SK-N-SH (cell line): ENCODE measurements at regions not wholly inside any gene's neighbourhood (a gene's known extent, or its start where the extent isn't known, plus 50 kb on each side); places are given as distances from the start of the nearest gene placed in this dataset.

ENCODE experiments used
- CTCF ChIA-PET: fragments of 300-600, 350-600 bp; formaldehyde crosslinking; extraction: SDS; loops from one replicate; lab custom pipeline; 2021; lab: Yijun Ruan, JAX
- POLR2A ChIA-PET: fragments of 350-600 bp; sonication (Branson Sonifier 250); formaldehyde crosslinking; extraction: SDS; loops from one replicate; lab custom pipeline; 2020; ENCODE audit warnings: antibody characterized with exemption, inconsistent platforms; lab: Yijun Ruan, JAX
- DNase-seq: peaks from one replicate; pipeline ENCODE4 v3.0.0; 2012
- H2AFZ ChIP-seq: fragments of 200-600 bp; sonication (generic); 2 replicates; pipeline ENCODE4 v1.8.1; 2016; ENCODE audit warnings: antibody characterized with exemption, mild to moderate bottlenecking, low read depth
- H3F3A ChIP-seq: fragments of 200-600 bp; sonication (generic); replicated peaks from 2 replicates; pipeline ENCODE3; 2016; ENCODE audit warnings: antibody characterized with exemption, mild to moderate bottlenecking; ENCODE audit not compliant: insufficient read depth
- H3K27ac ChIP-seq, 2 experiments: fragments of 200-500 bp in 1 of 2; fragments of 200-600 bp in 1 of 2; sonication (Bioruptor generic) in 1 of 2; sonication (generic), shearing (Covaris generic) in 1 of 2; 2 replicates each; pipeline versions ENCODE4 v1.5.1 to v1.6.1; 2014 to 2016; ENCODE audit warnings: low read depth in 2 of 2, inconsistent platforms in 1 of 2, low read length in 1 of 2, mild to moderate bottlenecking in 1 of 2, mixed read lengths in 1 of 2
- H3K27me3 ChIP-seq: fragments of 200-600 bp; sonication (generic), shearing (Covaris generic); 2 replicates; pipeline ENCODE4 v1.6.1; 2016; ENCODE audit warnings: mixed run types; ENCODE audit not compliant: insufficient read depth
- H3K36me3 ChIP-seq, 2 experiments: fragments of 200-500 bp in 1 of 2; fragments of 200-600 bp in 1 of 2; sonication (Bioruptor generic) in 1 of 2; sonication (generic) in 1 of 2; replicated peaks in 1 of 2; 2 replicates each; pipeline versions ENCODE3 to v1.5.1; 2014 to 2016; ENCODE audit warnings: low read length in 1 of 2, mild to moderate bottlenecking in 1 of 2; ENCODE audit not compliant: insufficient read depth in 2 of 2, control insufficient read depth in 1 of 2
- H3K4me1 ChIP-seq, 2 experiments: fragments of 200-500 bp in 1 of 2; fragments of 200-600 bp in 1 of 2; sonication (Bioruptor generic) in 1 of 2; sonication (generic), shearing (Covaris generic) in 1 of 2; 2 replicates each; pipeline versions ENCODE4 v1.5.1 to v1.6.1; 2014 to 2016; ENCODE audit warnings: low read depth in 1 of 2, low read length in 1 of 2, mixed run types in 1 of 2; ENCODE audit not compliant: insufficient read depth in 2 of 2, control insufficient read depth in 1 of 2
- H3K4me2 ChIP-seq: fragments of 200-600 bp; sonication (generic), shearing (Covaris generic); 2 replicates; pipeline ENCODE4 v1.6.1; 2017; ENCODE audit warnings: mixed run types
- H3K4me3 ChIP-seq, 2 experiments: fragments of 200-500 bp in 1 of 2; fragments of 200-600 bp in 1 of 2; sonication (Bioruptor generic) in 1 of 2; sonication (generic), shearing (Covaris generic) in 1 of 2; 2 replicates each; pipeline versions ENCODE4 v1.5.1 to v1.8.1; 2014 to 2016; ENCODE audit warnings: low read depth in 2 of 2, inconsistent platforms in 1 of 2, low read length in 1 of 2, mild to moderate bottlenecking in 1 of 2, mixed read lengths in 1 of 2, moderate library complexity in 1 of 2
- H3K79me2 ChIP-seq: fragments of 200-600 bp; sonication (generic); 2 replicates; pipeline ENCODE4 v1.8.1; 2017; ENCODE audit warnings: mild to moderate bottlenecking; ENCODE audit not compliant: insufficient read depth
- H3K9ac ChIP-seq: fragments of 200-600 bp; sonication (generic); 2 replicates; pipeline ENCODE4 v1.6.1; 2017; ENCODE audit warnings: mixed run types
- H3K9me2 ChIP-seq: fragments of 200-600 bp; sonication (generic); 2 replicates; pipeline ENCODE4 v1.6.1; 2017; ENCODE audit warnings: mixed run types
- H3K9me3 ChIP-seq: fragments of 200-600 bp; sonication (generic); 2 replicates; pipeline ENCODE4 v1.6.1; 2017; ENCODE audit warnings: mixed run types, mild to moderate bottlenecking, moderate library complexity
- H4K20me1 ChIP-seq: fragments of 200-600 bp; sonication (generic); 2 replicates; pipeline ENCODE4 v1.6.1; 2017; ENCODE audit warnings: mild to moderate bottlenecking, mixed run types; ENCODE audit not compliant: insufficient read depth
- CHD2 ChIP-seq: fragments of 150-350 bp; IDR thresholded peaks from 2 replicates; pipeline ENCODE4 v1.6.1; 2018; ENCODE audit warnings: low read length; ENCODE audit not compliant: partially characterized antibody
- ELF1 ChIP-seq: IDR thresholded peaks from 2 replicates; pipeline ENCODE4 v1.4.0; 2012
- EZH2phosphoT487 ChIP-seq: fragments of 200-600 bp; sonication (generic); IDR thresholded peaks from 2 replicates; pipeline ENCODE4 v1.6.1; 2017; ENCODE audit warnings: low read depth, mixed run types, mild to moderate bottlenecking, antibody characterized with exemption, moderate library complexity, borderline replicate concordance
- GABPA ChIP-seq: IDR thresholded peaks from 2 replicates; pipeline ENCODE4 v1.4.0; 2012; ENCODE audit warnings: low read depth, mild to moderate bottlenecking
- IRF3 ChIP-seq: fragments of 150-350 bp; IDR thresholded peaks from 2 replicates; pipeline ENCODE4 v1.6.1; 2016; ENCODE audit warnings: mild to moderate bottlenecking, low read depth, low read length
- MAX ChIP-seq: IDR thresholded peaks from 2 replicates; pipeline ENCODE4 v1.4.0; 2012; ENCODE audit warnings: low read depth
- NFIC ChIP-seq: IDR thresholded peaks from 2 replicates; pipeline ENCODE4 v1.4.0; 2012; ENCODE audit warnings: borderline replicate concordance
- RAD21 ChIP-seq: IDR thresholded peaks from 2 replicates; pipeline ENCODE4 v1.6.1; 2012; ENCODE audit warnings: mild to moderate bottlenecking, low read length
- RCOR1 ChIP-seq: fragments of 150-350 bp; IDR thresholded peaks from 2 replicates; pipeline ENCODE4 v1.6.1; 2017; ENCODE audit warnings: antibody characterized with exemption, low read length
- REST ChIP-seq: IDR thresholded peaks from 2 replicates; pipeline ENCODE4 v1.6.1; 2012; ENCODE audit warnings: mild to moderate bottlenecking, low read depth, low read length, moderate library complexity
- RXRA ChIP-seq: IDR thresholded peaks from 2 replicates; pipeline ENCODE4 v1.4.0; 2012; ENCODE audit warnings: low read depth, mild to moderate bottlenecking, borderline replicate concordance
- SIN3A ChIP-seq: IDR thresholded peaks from 2 replicates; pipeline ENCODE4 v1.6.1; 2012; ENCODE audit warnings: low read depth, mild to moderate bottlenecking, low read length, moderate library complexity, borderline replicate concordance
- SMC3 ChIP-seq: IDR thresholded peaks from 2 replicates; pipeline ENCODE4 v1.6.1; 2012; ENCODE audit warnings: low read depth, low read length, improper control_type of control experiment
- TEAD4 ChIP-seq: IDR thresholded peaks from 2 replicates; pipeline ENCODE4 v1.4.0; 2012; ENCODE audit warnings: mild to moderate bottlenecking, borderline replicate concordance; ENCODE audit not compliant: insufficient read depth
- YY1 ChIP-seq: IDR thresholded peaks from 2 replicates; pipeline ENCODE4 v1.4.0; 2012; ENCODE audit warnings: low read depth, mild to moderate bottlenecking
- ZBTB33 ChIP-seq: IDR thresholded peaks from 2 replicates; pipeline ENCODE4 v1.4.0; 2012; ENCODE audit warnings: low read depth, borderline replicate concordance
- WGBS: methylation state at CpG from one replicate; pipeline ENCODE4 v1.1.6; 2017; ENCODE audit warnings: low lambda C conversion rate; 5-methylcytosine and 5-hydroxymethylcytosine counted together

- Histone ChIP-seq H3K79me2 (no peaks in the 10 kb centered on the region), H4K20me1 (no peaks in the 10 kb centered on the region), H3F3A (no peaks in the 10 kb centered on the region), H3K4me3 (no peak overlapping the region), H3K4me1 (no peaks in the 10 kb centered on the region; a peak in 1 of 4 replicates), H2AFZ (no peak overlapping the region), H3K9me3 (no peaks in the 10 kb centered on the region), H3K27ac (no peak overlapping the region), H3K9me2 (no peaks in the 10 kb centered on the region), H3K4me2 (no peak overlapping the region), H3K9ac (no peak overlapping the region), H3K27me3 (no peaks in the 10 kb centered on the region), H3K36me3 (no peaks in the 10 kb centered on the region)
- no peak for DNase-seq
- WGBS: 4% methylated on average over 2 of the region's 2 CpGs
- ChIA-PET POLR2A (no interaction called here), CTCF (no interaction called here)
- no peak for TF ChIP-seq MAX
- TF ChIP-seq GABPA: no peak
- no peak for TF ChIP-seq SMC3
- TF ChIP-seq ELF1: no peak
- TF ChIP-seq CHD2: no peak
- no peak for TF ChIP-seq ZBTB33
- no peak for TF ChIP-seq RAD21
- TF ChIP-seq RXRA: no peak
Observed at GRCh38 chr9:119739476-119739875, 370.2 kb upstream of the BRINP1 start.

GRCh38 chr9:119736491-119737454 lies 367.5 kb upstream of the BRINP1 start:
- Histone ChIP-seq H3K79me2 (no peaks in the 10 kb centered on the region), H3K9ac (no peak overlapping the region), H3K4me1 (no peaks in the 10 kb centered on the region; a peak in 1 of 4 replicates), H3K9me3 (peaks cover 12% of the 10 kb centered on the region), H2AFZ (no peak overlapping the region), H3K27me3 (no peaks in the 10 kb centered on the region), H3K4me2 (no peak overlapping the region), H3K4me3 (no peak overlapping the region), H3K27ac (no peak overlapping the region), H4K20me1 (no peaks in the 10 kb centered on the region), H3K36me3 (no peaks in the 10 kb centered on the region), H3F3A (no peaks in the 10 kb centered on the region), H3K9me2 (no peaks in the 10 kb centered on the region)
- 43% methylated on average over 11 of the region's 13 CpGs for WGBS
- DNase-seq: peak; percentile 4
- ChIA-PET CTCF (interaction anchor here (0.9 kb wide), 1 partner anchor 8 kb away, joined by 3 read pairs; no protein-coding TSS in a partner anchor), POLR2A (no interaction called here)
- TF ChIP-seq SIN3A (no peak), NFIC (no peak), RCOR1 (no peak), EZH2phosphoT487 (no peak), MAX (no peak), YY1 (no peak), SMC3 (no peak), IRF3 (no peak), TEAD4 (no peak), REST (no peak), ZBTB33 (no peak)
